ENCODE measurements at regions not wholly inside any gene's neighbourhood (a gene's known extent, or its start where the extent isn't known, plus 50 kb on each side); places are given as distances from the start of the nearest gene placed in this dataset.

- ATAC-seq: no peak
These were observed 888.7 kb downstream of the RAB28 start for GRCh38 chr4:12595489-12595888.

DNA sequence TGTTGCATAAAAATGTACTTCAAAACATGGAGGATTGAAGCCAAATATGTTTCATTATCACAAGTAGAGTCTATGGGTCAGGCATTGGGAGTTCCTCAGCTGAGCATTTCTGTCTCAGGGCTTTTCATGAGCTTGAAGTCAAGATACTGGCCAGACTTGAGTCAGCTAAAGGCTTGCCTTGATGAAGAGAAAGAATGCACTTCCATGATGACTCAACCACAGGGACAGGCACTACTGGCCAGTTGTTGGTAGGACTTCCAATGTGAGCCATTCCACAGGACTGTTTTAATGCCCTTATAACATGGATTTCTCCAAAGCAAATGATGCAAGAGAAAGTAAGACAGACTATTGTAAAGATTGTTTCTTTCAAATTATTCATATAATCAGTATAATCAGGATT, 895.6 kb downstream of the RAB28 start:
- TF ChIP-seq CTCF (IDR thresholded peaks at IDR 0.05): no peak
- intact Hi-C loops (cut with DNase I): no loop called here
- Histone ChIP-seq H3K4me1 (no peaks in the 10 kb centered on the region), H3K4me3 (no peak overlapping the region), H3K36me3 (no peaks in the 10 kb centered on the region), H3K27ac (no peak overlapping the region), H3K27me3 (no peaks in the 10 kb centered on the region), H3K9me3 (no peaks in the 10 kb centered on the region)
- ATAC-seq (no peak), DNase-seq (no peak)

More at GRCh38 chr4:12595489-12595888, 888.7 kb downstream of the RAB28 start:
- no peak overlapping the region for H3K27ac ChIP-seq
- no peaks in the 10 kb centered on the region for H3K36me3 ChIP-seq
- H3K27me3 ChIP-seq: no peaks in the 10 kb centered on the region
- H3K4me1 ChIP-seq: no peaks in the 10 kb centered on the region
- H3K9me3 ChIP-seq: no peaks in the 10 kb centered on the region
- intact Hi-C loops (cut with DNase I): no loop called here
- no peak for TF ChIP-seq CTCF (IDR thresholded peaks at IDR 0.05)
- no peak for DNase-seq
- H3K4me3 ChIP-seq: no peak overlapping the region

- Histone ChIP-seq H3K27ac (no peak overlapping the region), H3K4me1 (no peaks in the 10 kb centered on the region), H3K36me3 (no peaks in the 10 kb centered on the region), H3K27me3 (no peaks in the 10 kb centered on the region), H3K9me3 (no peaks in the 10 kb centered on the region), H3K4me3 (no peak overlapping the region)
- intact Hi-C loops (cut with DNase I): no loop called here
- TF ChIP-seq CTCF (IDR thresholded peaks at IDR 0.05): no peak
- DNase-seq (no peak), ATAC-seq (no peak)
These were observed 897.7 kb downstream of the RAB28 start for GRCh38 chr4:12586242-12587006.

- intact Hi-C loops (cut with DNase I): no loop called here
- Histone ChIP-seq H3K36me3 (no peaks in the 10 kb centered on the region), H3K9me3 (no peaks in the 10 kb centered on the region), H3K4me1 (no peaks in the 10 kb centered on the region), H3K27me3 (no peaks in the 10 kb centered on the region), H3K4me3 (no peak overlapping the region), H3K27ac (no peak overlapping the region)
- ATAC-seq (no peak), DNase-seq (no peak)
- TF ChIP-seq CTCF (IDR thresholded peaks at IDR 0.05): no peak
These were observed 899.8 kb downstream of the RAB28 start for GRCh38 chr4:12584116-12584875.

- no peak overlapping the region for H3K4me3 ChIP-seq
- no peaks in the 10 kb centered on the region for H3K4me1 ChIP-seq
- ATAC-seq (no peak), DNase-seq (no peak)
- H3K27ac ChIP-seq: no peak overlapping the region
- TF ChIP-seq CTCF (IDR thresholded peaks at IDR 0.05): no peak
- no peaks in the 10 kb centered on the region for H3K36me3 ChIP-seq
- intact Hi-C loops (cut with DNase I): no loop called here
- H3K9me3 ChIP-seq: no peaks in the 10 kb centered on the region
- no peaks in the 10 kb centered on the region for H3K27me3 ChIP-seq
These were observed 900.9 kb downstream of the RAB28 start for GRCh38 chr4:12583275-12583674.

Data from upper lobe of right lung (tissue), 1 donor.